Right lobe of liver (tissue), 6 donors: ENCODE measurements at regions not wholly inside any gene's neighbourhood (a gene's known extent, or its start where the extent isn't known, plus 50 kb on each side); places are given as distances from the start of the nearest gene placed in this dataset.

Experiments used
- ATAC-seq, 4 donors: fragments of 200-7000 bp; cut with Tn5 transposase; one replicate each; pipeline ENCODE4 v1.9.1; 2020; ENCODE audit warnings: mild to moderate bottlenecking in 4 of 4, moderate library complexity in 4 of 4
- DNase-seq, 3 donors: peaks; one replicate each; pipeline ENCODE4 v3.0.0-alpha.2; 2020
- H3K27ac ChIP-seq, 3 donors: fragments of 200-600 bp; one replicate each; pipeline ENCODE4 v1.8.0; 2022
- H3K27me3 ChIP-seq, 2 donors: fragments of 200-600 bp; one replicate each; pipeline ENCODE4 v1.8.0; 2022
- H3K36me3 ChIP-seq, 4 donors: fragments of 200-600 bp; sonication (generic) in 1 of 4; one replicate each; pipeline versions ENCODE4 v1.5.1 to v1.8.0; 2017 to 2022; ENCODE audit warnings: control low read depth in 1 of 4
- H3K4me1 ChIP-seq, 4 donors: fragments of 200-600 bp; sonication (generic) in 1 of 4; one replicate each; pipeline versions ENCODE4 v1.5.1 to v1.8.0; 2017 to 2022; ENCODE audit warnings: control low read depth in 1 of 4
- H3K4me3 ChIP-seq, 3 donors: fragments of 200-600 bp; one replicate each; pipeline ENCODE4 v1.8.0; 2022
- H3K9me3 ChIP-seq, 4 donors: fragments of 200-600 bp; sonication (generic) in 1 of 4; one replicate each; pipeline versions ENCODE4 v1.5.1 to v1.8.0; 2017 to 2022; ENCODE audit warnings: control low read depth in 1 of 4
- POLR2A ChIP-seq: fragments of 450-650 bp; IDR thresholded peaks from one replicate; pipeline ENCODE4 v1.6.1; 2017; ENCODE audit warnings: antibody characterized with exemption, mild to moderate bottlenecking
- WGBS: methylation state at CpG from one replicate; pipeline ENCODE4 v1.1.6; 2018; ENCODE audit warnings: low coverage, low lambda C conversion rate; ENCODE audit not compliant: insufficient coverage; ENCODE audit errors: missing lambda C conversion rate; 5-methylcytosine and 5-hydroxymethylcytosine counted together
- intact Hi-C, 2 donors: fragments of 100-400 bp; cut with DNase I; formaldehyde crosslinking; loops; one replicate each; pipeline versions ENCODE4 v1.11.2 to v1.14.1; 2022
- TF ChIP-seq, protein P1 (sequence below), 4 donors: fragments of 200-600 bp in 3 of 4; fragments of 450-650 bp in 1 of 4; IDR thresholded peaks; one replicate each; pipeline versions ENCODE4 v1.5.1 to v1.8.0; 2016 to 2022; ENCODE audit warnings: antibody characterized with exemption in 4 of 4, mild to moderate bottlenecking in 2 of 4
- donor health status: DM: no; HTN: yes; CAD: no.
- donor health status: DM: no; HTN: no; CAD: no.
- donor health status: DM: no; HTN: no; CAD: no.
- donor health status: DM: no; HTN: yes; CAD: no.
- donor health status: DM: no; HTN: yes; CAD: no.

DNA sequence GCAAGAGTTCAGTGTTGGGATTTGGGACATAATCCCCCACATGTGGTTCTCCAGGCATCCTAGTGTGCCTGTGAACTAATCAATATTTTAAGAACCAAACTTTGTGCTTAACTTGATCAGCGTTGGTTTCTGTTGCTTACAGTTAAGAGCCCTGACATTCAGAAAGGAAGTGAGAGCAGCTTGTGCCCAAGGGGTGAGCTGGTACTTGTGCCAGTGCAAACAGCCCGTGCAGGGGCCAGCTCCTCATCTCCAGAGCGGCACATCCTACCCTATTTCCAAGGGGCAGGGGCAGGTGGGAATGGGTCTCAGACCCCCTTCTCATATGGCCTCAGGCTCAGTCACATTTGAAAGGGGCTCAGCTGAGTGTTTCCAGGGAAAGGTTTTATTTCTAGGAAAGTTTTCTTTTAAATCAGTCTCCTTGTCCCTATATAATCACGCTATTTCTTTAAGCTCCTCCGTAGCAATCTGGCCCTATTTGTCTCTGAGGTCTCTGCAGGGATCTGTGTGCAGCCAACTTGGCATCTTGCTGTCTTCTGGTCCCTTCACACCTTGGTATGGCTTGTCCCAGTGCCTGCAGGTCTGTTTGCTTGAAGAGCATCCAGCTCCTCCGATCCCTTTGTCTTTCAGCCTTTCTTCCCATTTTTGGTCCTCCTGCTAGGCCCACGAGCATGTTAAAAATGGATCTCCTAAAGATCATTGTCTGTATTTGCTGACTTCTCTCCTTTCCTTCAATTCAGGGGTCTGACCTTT lies 358.9 kb downstream of the HRH4 start:
- DNase-seq, result no peak
- no peak for TF ChIP-seq POLR2A
- TF ChIP-seq, protein P1, sequence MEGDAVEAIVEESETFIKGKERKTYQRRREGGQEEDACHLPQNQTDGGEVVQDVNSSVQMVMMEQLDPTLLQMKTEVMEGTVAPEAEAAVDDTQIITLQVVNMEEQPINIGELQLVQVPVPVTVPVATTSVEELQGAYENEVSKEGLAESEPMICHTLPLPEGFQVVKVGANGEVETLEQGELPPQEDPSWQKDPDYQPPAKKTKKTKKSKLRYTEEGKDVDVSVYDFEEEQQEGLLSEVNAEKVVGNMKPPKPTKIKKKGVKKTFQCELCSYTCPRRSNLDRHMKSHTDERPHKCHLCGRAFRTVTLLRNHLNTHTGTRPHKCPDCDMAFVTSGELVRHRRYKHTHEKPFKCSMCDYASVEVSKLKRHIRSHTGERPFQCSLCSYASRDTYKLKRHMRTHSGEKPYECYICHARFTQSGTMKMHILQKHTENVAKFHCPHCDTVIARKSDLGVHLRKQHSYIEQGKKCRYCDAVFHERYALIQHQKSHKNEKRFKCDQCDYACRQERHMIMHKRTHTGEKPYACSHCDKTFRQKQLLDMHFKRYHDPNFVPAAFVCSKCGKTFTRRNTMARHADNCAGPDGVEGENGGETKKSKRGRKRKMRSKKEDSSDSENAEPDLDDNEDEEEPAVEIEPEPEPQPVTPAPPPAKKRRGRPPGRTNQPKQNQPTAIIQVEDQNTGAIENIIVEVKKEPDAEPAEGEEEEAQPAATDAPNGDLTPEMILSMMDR (IDR thresholded peaks at IDR 0.05), result no peak
- H3K27ac ChIP-seq, result no peak overlapping the region
- H3K9me3 ChIP-seq, result no peaks in the 10 kb centered on the region
- 69% methylated on average over 7 of the region's 7 CpGs for WGBS
- ATAC-seq, result no peak
- intact Hi-C loops, result no loop called here
- H3K36me3 ChIP-seq, result no peaks in the 10 kb centered on the region
- no peak overlapping the region for H3K4me3 ChIP-seq
- H3K27me3 ChIP-seq, result no peaks in the 10 kb centered on the region
- no peaks in the 10 kb centered on the region for H3K4me1 ChIP-seq

DNA sequence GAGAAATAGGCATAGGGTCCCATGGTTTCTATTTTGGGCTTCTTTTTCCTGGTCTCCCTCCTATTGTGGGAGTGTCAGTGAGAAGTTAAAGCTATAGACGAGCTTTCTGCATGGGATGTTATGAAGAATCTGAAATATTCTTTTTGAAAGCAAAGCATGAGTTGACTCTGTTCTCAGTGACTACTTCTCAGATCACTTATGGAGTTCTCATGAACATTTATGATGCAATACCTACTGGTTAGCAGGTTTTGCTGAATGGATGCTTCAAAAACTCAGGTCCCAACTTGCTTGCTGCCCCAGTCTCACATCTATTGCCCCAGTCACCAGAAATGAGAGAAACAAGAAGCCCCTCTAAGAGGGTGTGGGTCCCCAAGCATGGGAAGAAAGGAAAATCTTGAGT lies 365.0 kb downstream of the HRH4 start:
- ATAC-seq, result no peak
- no peak for TF ChIP-seq POLR2A
- TF ChIP-seq, protein P1 (IDR thresholded peaks at IDR 0.05), result no peak
- Histone ChIP-seq H3K27ac (no peak overlapping the region), H3K27me3 (no peaks in the 10 kb centered on the region), H3K4me1 (no peaks in the 10 kb centered on the region), H3K9me3 (no peaks in the 10 kb centered on the region), H3K36me3 (no peaks in the 10 kb centered on the region), H3K4me3 (no peak overlapping the region)
- intact Hi-C loops, result no loop called here
- no peak for DNase-seq
- 42% methylated on average over 1 of the region's 1 CpG for WGBS

DNA sequence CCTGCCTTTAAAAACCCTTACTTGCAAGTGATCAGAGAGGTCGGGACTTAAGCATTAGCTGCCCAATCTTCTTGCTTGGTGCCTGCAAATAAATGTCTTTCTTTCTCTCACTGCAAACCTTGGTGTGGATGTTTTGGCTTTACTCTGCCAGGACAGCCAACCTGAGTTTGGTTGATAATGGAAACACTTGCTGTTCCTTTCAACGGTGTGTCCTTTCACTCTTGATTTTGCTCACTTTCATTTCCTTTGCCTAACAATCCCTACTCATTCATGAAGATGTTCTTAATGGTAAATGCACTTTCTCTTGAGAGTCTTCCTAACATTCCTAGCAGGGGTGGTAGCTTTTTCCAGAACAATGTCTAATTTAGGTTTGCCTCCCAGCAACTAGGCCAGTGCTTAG lies 366.2 kb downstream of the HRH4 start:
- Histone ChIP-seq H3K4me3 (no peak overlapping the region), H3K9me3 (no peaks in the 10 kb centered on the region), H3K36me3 (no peaks in the 10 kb centered on the region), H3K4me1 (no peaks in the 10 kb centered on the region), H3K27ac (no peak overlapping the region), H3K27me3 (no peaks in the 10 kb centered on the region)
- TF ChIP-seq POLR2A, result no peak
- TF ChIP-seq, protein P1 (IDR thresholded peaks at IDR 0.05), result no peak
- ATAC-seq (no peak), DNase-seq (no peak)
- 29% methylated on average over 2 of the region's 2 CpGs for WGBS
- intact Hi-C loops, result no loop called here

DNA sequence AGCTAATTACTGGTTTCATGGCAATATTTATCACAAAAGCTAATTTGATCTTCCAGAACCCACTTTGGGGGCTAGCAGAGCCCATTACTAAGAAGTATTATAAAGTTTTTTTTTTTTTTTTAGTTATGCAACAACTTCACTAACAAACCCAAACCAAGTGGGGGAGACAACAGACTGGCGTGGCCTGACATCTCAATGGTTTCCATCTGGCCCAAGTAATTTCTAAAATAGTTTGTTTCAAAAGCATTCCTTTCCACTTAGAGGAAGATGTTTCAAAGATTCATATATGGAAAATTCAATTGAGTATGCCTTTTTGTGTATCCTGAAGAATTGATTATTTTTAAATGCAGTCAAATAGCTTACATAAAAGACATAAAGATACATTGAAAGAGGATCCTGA lies 367.1 kb downstream of the HRH4 start:
- intact Hi-C loops, result no loop called here
- ATAC-seq, result no peak
- no peaks in the 10 kb centered on the region for H3K36me3 ChIP-seq
- H3K9me3 ChIP-seq, result no peaks in the 10 kb centered on the region
- no peak for TF ChIP-seq POLR2A
- TF ChIP-seq, protein P1 (IDR thresholded peaks at IDR 0.05), result no peak
- no peaks in the 10 kb centered on the region for H3K27me3 ChIP-seq
- H3K4me3 ChIP-seq, result no peak overlapping the region
- no peaks in the 10 kb centered on the region for H3K4me1 ChIP-seq
- DNase-seq, result no peak
- 86% methylated on average over 1 of the region's 1 CpG for WGBS
- H3K27ac ChIP-seq, result no peak overlapping the region
